ENCODE measurements at regions not wholly inside any gene's neighbourhood (a gene's known extent, or its start where the extent isn't known, plus 50 kb on each side); places are given as distances from the start of the nearest gene placed in this dataset.

DNA sequence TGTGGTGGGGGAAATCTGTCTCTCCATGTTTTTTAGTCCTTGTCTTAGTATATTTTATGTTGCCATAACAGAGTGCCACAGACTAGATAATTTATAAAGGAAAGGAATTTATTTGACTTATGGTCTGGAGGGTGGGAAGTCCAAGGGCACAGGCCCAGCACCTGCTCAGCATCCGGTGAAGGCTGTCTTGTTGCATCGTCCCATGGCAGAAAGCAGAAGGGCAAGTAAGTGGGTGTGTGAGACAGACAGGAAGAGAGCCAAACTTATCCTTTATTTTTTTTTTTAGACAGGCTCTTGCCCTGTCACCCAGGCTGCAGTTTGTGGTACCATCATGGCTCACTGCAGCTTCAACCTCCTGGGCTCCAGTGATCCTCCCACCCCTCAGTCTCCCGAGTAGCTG is 98.1 kb downstream of the HS1BP3 start:
- TF ChIP-seq, protein P1, sequence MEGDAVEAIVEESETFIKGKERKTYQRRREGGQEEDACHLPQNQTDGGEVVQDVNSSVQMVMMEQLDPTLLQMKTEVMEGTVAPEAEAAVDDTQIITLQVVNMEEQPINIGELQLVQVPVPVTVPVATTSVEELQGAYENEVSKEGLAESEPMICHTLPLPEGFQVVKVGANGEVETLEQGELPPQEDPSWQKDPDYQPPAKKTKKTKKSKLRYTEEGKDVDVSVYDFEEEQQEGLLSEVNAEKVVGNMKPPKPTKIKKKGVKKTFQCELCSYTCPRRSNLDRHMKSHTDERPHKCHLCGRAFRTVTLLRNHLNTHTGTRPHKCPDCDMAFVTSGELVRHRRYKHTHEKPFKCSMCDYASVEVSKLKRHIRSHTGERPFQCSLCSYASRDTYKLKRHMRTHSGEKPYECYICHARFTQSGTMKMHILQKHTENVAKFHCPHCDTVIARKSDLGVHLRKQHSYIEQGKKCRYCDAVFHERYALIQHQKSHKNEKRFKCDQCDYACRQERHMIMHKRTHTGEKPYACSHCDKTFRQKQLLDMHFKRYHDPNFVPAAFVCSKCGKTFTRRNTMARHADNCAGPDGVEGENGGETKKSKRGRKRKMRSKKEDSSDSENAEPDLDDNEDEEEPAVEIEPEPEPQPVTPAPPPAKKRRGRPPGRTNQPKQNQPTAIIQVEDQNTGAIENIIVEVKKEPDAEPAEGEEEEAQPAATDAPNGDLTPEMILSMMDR (IDR thresholded peaks at IDR 0.05; ENCODE audit: low read length, missing control alignments) = no peak
- H3K4me3 ChIP-seq (replicated peaks; ENCODE audit: low read depth, low read length) = no peak overlapping the region
- no peak for DNase-seq (ENCODE audit: low read depth)

DNA sequence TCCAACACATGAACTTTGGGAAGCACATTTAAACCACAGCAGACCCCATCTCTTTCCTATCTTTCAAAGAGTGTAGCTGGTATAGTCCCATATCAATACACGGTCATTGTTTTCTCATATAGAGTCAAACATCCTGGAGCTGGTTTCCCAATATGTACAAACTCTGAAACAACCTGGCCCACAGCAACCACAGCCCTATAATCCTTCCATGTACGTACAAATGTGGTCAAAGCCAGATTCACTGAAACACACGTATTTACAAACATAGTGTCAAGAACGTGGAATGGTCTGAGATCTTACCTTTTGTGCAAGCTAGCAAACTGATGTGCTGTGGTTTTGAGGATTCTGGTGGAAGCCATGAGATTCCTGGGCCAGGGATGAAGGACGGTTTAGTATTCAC is 97.3 kb downstream of the HS1BP3 start:
- DNase-seq (ENCODE audit: low read depth) = no peak
- TF ChIP-seq, protein P1 (IDR thresholded peaks at IDR 0.05; ENCODE audit: low read length, missing control alignments) = no peak
- no peak overlapping the region for H3K4me3 ChIP-seq (replicated peaks; ENCODE audit: low read depth, low read length)

DNA sequence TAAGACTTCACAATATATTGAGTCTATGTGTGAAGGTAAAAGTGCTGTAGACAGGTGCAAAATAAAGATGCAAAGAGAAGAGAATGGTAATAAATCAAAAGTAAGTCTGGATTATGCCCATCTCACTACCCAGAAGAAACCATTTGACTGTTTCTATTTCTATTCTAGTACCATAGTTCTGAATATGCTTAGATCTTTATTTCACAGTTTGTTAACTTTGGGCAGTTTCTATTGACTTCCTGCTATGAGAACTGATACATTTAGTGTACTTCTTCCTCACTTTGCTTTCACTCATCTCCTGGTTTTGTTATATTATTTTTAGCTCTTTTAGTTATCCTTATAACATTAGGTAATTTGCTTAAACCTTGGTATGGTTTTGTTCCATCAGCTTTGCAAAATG is 94.9 kb downstream of the HS1BP3 start:
- H3K4me3 ChIP-seq (replicated peaks; ENCODE audit: low read depth, low read length) = no peak overlapping the region
- DNase-seq (ENCODE audit: low read depth) = no peak
- TF ChIP-seq, protein P1 (IDR thresholded peaks at IDR 0.05; ENCODE audit: low read length, missing control alignments) = no peak

DNA sequence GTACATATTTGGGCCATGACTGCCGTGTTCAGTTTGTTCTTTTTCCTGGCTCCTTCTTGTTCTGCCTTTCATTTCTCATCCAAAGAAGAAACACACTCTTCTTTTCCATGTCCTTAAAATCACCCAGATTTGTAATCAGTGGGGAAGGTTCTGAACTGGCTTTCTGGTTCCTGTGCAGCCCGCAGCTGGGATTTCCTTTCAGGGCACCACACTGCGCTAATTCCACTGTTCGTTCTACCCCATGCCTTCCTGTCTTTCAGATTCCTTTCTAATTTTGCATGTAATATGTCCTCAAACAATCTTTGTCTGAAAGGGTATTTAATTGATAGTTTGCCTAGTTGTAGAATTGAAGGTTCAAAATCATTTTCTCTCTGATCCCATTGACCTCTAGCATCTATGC is 94.1 kb downstream of the HS1BP3 start:
- TF ChIP-seq, protein P1 (IDR thresholded peaks at IDR 0.05; ENCODE audit: low read length, missing control alignments) = no peak
- DNase-seq (ENCODE audit: low read depth) = no peak

DNA sequence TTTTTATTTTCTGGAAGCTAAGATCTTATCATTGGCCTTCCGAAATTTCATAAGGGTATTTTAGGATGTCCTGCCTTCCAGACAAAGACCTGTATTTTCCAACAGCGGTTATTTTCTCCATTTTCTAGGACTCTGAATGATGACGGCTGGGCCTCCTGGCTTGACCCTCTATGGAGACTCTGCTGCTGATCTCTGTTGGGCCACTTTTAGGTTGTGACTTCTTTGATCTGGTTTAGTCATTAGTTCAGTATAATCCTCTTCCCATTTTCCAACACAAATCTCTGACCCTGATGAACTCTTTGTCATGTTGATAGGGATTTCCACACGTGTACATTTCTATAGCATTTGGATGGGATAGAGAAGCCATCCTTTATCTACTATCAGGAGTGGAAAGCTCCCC is 93.7 kb downstream of the HS1BP3 start:
- no peak for DNase-seq (ENCODE audit: low read depth)
- no peak overlapping the region for H3K4me3 ChIP-seq (replicated peaks; ENCODE audit: low read depth, low read length)
- TF ChIP-seq, protein P1 (IDR thresholded peaks at IDR 0.05; ENCODE audit: low read length, missing control alignments) = no peak

More for the DNA sequence above, 94.1 kb downstream of the HS1BP3 start:
- H3K4me3 ChIP-seq (replicated peaks; ENCODE audit: low read depth, low read length) = no peak overlapping the region

DNA sequence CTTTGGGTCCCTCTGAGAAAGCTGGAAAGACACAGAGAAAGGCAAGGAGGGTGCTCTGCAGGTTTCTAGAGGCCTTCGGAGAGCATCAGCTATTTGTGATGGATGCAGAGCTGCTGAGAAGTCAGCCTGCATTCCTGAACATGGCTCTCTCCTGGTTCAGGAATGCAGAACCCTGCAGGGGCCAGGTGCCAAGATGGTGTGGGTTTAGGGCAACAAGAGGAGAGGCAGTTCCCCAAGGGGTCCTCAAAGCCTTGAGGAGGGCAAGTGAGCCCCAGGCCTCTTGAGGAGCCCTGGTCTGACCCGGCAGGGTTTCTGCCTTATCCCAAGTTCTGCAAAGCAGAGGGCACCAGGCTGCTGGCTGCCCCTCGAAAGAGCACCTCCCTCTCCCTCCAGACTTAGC is 93.3 kb downstream of the HS1BP3 start:
- no peak overlapping the region for H3K4me3 ChIP-seq (replicated peaks; ENCODE audit: low read depth, low read length)
- TF ChIP-seq, protein P1 (IDR thresholded peaks at IDR 0.05; ENCODE audit: low read length, missing control alignments) = no peak

DNA sequence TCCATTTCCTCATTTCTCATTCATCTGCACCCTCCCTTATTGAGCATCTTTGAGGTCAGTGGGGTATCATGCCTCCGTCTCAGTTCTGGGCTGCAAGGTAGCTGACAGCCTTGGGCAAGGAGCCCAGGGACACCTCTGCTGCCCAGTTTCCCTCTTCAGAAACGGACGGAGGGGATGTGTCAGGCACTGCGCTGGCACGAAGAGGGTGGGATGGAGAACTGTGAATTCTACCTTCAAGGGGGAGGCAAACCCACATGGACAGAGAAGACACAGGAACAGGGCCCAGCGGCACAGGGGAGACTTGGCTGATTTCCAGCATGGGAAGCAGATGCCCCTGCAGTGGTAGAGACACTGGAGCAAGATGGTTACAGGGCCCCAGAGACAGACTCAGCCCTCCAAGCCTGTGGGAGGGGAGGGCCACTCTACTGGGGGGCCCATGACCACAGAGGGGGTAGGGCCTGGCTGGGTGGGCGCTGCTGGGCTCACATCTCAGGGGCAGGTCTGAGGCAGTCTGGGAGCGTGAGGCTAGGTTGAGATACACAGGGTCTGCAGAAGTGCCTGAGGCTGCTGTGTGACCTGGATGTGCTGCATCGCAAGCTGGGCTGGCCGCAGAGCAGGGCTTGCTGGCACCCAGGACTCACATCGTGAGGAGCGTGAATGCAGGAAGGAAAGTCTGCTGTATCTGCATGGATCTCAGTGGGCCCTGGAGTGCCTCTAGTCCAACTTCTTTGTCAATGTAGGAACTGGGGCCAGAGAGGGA is 92.3 kb downstream of the HS1BP3 start:
- no peak overlapping the region for H3K4me3 ChIP-seq (replicated peaks; ENCODE audit: low read depth, low read length)
- TF ChIP-seq, protein P1 (IDR thresholded peaks at IDR 0.05; ENCODE audit: low read length, missing control alignments) = no peak
- DNase-seq (ENCODE audit: low read depth) = no peak

More for the DNA sequence above, 93.3 kb downstream of the HS1BP3 start:
- no peak for DNase-seq (ENCODE audit: low read depth)
